Large intestine (tissue), 3 donors: ENCODE measurements at regions not wholly inside any gene's neighbourhood (a gene's known extent, or its start where the extent isn't known, plus 50 kb on each side); places are given as distances from the start of the nearest gene placed in this dataset.
"Not testable (repeated sequence)": the region's sequence is repeated elsewhere in the genome, so short reads cannot be mapped to it uniquely, and the experiment has no call there.

Source experiments
- DNase-seq, 2 donors: peaks; one replicate each; pipeline versions ENCODE4 v3.0.0 to v3.0.0-alpha.2; 2013
- H3K27ac ChIP-seq: one replicate; pipeline ENCODE4 v1.5.1; 2013; ENCODE audit warnings: low read length
- H3K27me3 ChIP-seq: 2 replicates; pipeline ENCODE4 v1.6.1; 2013; ENCODE audit warnings: low read length; ENCODE audit not compliant: control insufficient read depth, insufficient read depth
- H3K36me3 ChIP-seq: 2 replicates; pipeline ENCODE4 v1.6.1; 2013; ENCODE audit warnings: low read length; ENCODE audit not compliant: control insufficient read depth, insufficient read depth
- H3K4me1 ChIP-seq: one replicate; pipeline ENCODE4 v1.6.1; 2013; ENCODE audit warnings: low read length; ENCODE audit not compliant: control insufficient read depth, insufficient read depth
- H3K4me3 ChIP-seq: one replicate; pipeline ENCODE4 v1.5.1; 2013; ENCODE audit warnings: low read length
- H3K9me3 ChIP-seq: one replicate; pipeline ENCODE4 v1.6.1; 2013; ENCODE audit warnings: mild to moderate bottlenecking, low read depth, low read length, moderate library complexity; ENCODE audit not compliant: control insufficient read depth
- WGBS: methylation state at CpG from one replicate; pipeline ENCODE4 v1.1.5; 2013; ENCODE audit warnings: low lambda C conversion rate; ENCODE audit not compliant: insufficient coverage; 5-methylcytosine and 5-hydroxymethylcytosine counted together

DNA sequence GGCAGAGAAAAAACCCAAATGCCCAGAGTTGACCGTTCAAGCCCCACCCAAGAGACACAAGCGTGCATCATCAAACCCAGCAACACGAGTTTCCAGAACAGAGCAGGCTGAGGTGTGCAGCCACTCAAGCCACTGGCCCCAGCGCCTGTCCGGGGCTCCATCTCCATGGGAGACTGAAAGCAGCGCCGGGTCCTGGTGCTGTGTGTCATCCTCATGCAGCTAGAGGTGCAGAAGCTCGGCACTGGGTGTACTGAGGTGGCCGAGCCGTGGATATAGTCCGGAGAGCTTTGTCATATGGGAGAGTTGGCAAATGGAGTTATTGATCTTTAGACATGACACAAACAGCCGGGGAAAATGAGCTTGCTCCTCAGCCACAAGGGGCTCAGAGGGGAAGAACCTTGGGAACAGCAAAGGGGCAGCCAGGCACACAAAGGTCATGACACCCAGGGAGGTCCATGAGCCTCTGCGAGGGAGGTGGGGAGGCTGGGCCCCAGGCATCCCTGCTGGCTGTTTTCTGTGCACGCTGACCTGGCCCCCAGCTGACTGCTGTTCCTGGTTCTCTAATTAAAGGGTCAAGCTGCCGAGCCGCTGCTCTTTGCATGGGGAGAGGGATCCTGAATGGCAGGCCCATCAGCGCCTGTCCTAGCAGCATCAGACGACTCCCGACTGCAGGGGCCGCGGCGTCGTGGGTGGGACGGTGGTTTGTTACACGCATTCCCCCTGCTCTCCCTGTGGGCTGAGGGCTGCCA, 145.4 kb upstream of the SFSWAP start:
- Histone ChIP-seq H3K27me3 (peaks cover 26% of the 10 kb centered on the region), H3K36me3 (no peaks in the 10 kb centered on the region), H3K9me3 (no peaks in the 10 kb centered on the region), H3K4me3 (no peak overlapping the region), H3K4me1 (no peaks in the 10 kb centered on the region), H3K27ac (no peak overlapping the region)
- no peak for DNase-seq
- WGBS, result 70% methylated on average over 2 of the region's 25 CpGs

DNA sequence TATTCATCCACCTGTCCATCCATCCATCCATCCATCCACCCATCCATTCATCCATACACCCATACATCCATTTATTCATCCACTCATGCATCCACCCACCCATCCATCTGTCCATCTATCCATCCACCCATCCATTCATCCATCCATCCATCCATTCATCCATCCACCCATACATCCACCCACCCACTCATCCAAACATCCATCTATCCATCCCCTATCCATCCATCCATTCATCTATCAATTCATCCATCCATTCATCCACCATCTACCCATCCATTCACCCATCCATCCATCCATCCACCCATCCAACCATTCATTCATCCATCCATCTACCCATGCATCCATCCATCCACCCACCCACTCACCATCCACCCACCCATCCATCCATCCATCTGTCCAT, 142.6 kb upstream of the SFSWAP start:
- no peaks in the 10 kb centered on the region for H3K4me1 ChIP-seq
- H3K27ac ChIP-seq, result no peak overlapping the region
- no peak for DNase-seq
- no peaks in the 10 kb centered on the region for H3K36me3 ChIP-seq
- H3K27me3 ChIP-seq, result peaks cover 28% of the 10 kb centered on the region
- no peak overlapping the region for H3K4me3 ChIP-seq
- H3K9me3 ChIP-seq, result no peaks in the 10 kb centered on the region

- no peak for DNase-seq
- H3K27me3 ChIP-seq, result peaks cover 25% of the 10 kb centered on the region
Measured at GRCh38 chr12:131570596-131570995, 140.3 kb upstream of the SFSWAP start.

DNA sequence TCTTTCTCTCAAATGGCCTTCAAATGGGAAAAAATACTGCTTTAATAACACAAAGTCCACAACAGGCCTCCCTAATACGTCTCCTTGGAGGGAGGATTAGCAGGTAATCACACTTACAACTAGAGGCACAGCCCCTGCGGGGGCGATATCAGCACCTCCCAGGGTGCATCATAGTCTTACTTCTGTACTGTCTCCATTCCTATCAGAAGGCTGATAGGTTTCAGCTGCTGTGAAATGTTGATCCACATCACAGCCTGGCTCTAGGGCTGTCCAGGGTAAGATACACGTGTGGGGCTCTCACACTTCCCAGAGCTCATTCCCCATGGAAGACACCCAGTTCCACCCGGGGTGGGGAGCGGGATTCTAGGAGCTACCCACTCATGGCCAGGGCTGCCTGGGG, 139.1 kb upstream of the SFSWAP start:
- DNase-seq, result no peak
- peaks cover 3% of the 10 kb centered on the region for H3K9me3 ChIP-seq
- no peak overlapping the region for H3K4me3 ChIP-seq
- WGBS, result no CpG with 5 or more reads among the region's 6 CpGs
- H3K36me3 ChIP-seq, result no peaks in the 10 kb centered on the region
- no peak overlapping the region for H3K27ac ChIP-seq
- H3K4me1 ChIP-seq, result no peaks in the 10 kb centered on the region
- peaks cover 14% of the 10 kb centered on the region for H3K27me3 ChIP-seq

More at GRCh38 chr12:131570596-131570995, 140.3 kb upstream of the SFSWAP start:
- Histone ChIP-seq H3K4me1 (no peaks in the 10 kb centered on the region), H3K27ac (no peak overlapping the region), H3K36me3 (no peaks in the 10 kb centered on the region), H3K4me3 (no peak overlapping the region), H3K9me3 (no peaks in the 10 kb centered on the region)
- WGBS, result no CpG with 5 or more reads among the region's 8 CpGs

DNA sequence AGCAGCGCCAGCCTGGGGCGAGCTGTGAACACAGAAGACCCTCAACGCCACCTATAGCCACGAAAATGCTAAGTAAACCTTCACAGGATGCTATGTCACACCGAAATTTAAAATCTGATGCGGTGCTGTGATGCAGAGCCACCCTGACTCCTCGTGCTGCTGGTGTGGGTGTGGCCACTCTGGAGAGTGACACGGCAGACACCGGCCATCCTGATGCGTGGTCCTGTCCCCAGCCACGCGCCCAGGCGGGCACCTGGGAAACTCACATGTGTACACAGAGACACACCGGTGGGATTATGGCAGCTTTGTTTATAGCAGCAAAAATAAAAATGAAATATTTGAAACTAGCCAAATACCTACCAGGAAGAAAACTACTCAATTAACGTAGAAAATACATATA, 138.3 kb upstream of the SFSWAP start:
- no peak for DNase-seq
- no peaks in the 10 kb centered on the region for H3K4me1 ChIP-seq
- WGBS, result no CpG with 5 or more reads among the region's 15 CpGs
- H3K27me3 ChIP-seq, result peaks cover 8% of the 10 kb centered on the region
- no peak overlapping the region for H3K27ac ChIP-seq
- H3K4me3 ChIP-seq, result no peak overlapping the region
- peaks cover 4% of the 10 kb centered on the region for H3K9me3 ChIP-seq
- H3K36me3 ChIP-seq, result no peaks in the 10 kb centered on the region

- no CpG with 5 or more reads among the region's 26 CpGs for WGBS
- no peak for DNase-seq
- peaks cover 4% of the 10 kb centered on the region for H3K9me3 ChIP-seq
- no peak overlapping the region for H3K4me3 ChIP-seq
- H3K27me3 ChIP-seq, result peaks cover 8% of the 10 kb centered on the region
- no peak overlapping the region for H3K27ac ChIP-seq
- H3K36me3 ChIP-seq, result no peaks in the 10 kb centered on the region
- H3K4me1 ChIP-seq, result no peaks in the 10 kb centered on the region
Measured at GRCh38 chr12:131573631-131574394, 137.1 kb upstream of the SFSWAP start.

DNA sequence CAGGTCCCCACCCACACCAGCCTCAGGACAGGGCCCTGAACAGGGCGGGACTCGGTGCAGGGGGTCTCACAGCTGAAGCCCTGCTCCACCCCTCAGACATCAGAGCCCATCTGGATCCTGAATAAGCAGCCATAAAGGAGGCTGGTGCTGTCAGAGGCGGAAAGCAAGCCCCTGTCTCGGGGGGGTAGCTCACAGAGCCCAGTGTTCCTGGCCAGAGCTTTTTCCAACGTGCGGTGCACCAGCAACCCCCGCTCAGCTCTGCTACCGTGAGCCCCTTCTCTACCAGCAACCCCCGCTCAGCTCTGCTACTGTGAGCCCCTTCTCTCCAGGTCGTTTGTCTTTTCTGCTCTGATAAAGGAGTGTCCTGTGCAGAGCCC, 136.5 kb upstream of the SFSWAP start:
- Histone ChIP-seq H3K4me1 (no peaks in the 10 kb centered on the region), H3K27ac (no peak overlapping the region), H3K9me3 (peaks cover 4% of the 10 kb centered on the region), H3K36me3 (no peaks in the 10 kb centered on the region), H3K4me3 (no peak overlapping the region), H3K27me3 (peaks cover 8% of the 10 kb centered on the region)
- no CpG with 5 or more reads among the region's 10 CpGs for WGBS
- DNase-seq, result no peak

DNA sequence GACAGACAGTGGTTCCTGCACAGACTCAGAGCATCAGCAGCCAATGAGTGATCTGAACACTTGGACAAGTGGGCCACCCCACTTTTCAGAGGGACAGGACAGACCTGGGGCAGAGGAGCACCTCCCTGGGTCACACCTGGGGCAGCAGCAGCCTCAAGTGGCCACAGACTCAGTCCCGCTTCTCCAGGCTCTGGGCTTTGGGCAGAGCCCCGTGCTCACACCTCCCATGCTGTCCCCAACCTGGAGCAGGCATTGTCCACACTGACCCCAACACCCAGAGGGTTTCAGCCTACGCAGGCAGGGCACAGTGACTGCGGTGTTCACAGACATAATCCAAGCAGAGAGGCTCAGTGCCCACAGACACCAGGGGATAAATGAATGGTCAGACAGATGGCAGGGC, 135.5 kb upstream of the SFSWAP start:
- H3K9me3 ChIP-seq, result peaks cover 4% of the 10 kb centered on the region
- H3K4me1 ChIP-seq, result no peaks in the 10 kb centered on the region
- H3K27me3 ChIP-seq, result peaks cover 8% of the 10 kb centered on the region
- H3K4me3 ChIP-seq, result no peak overlapping the region
- DNase-seq, result no peak
- H3K27ac ChIP-seq, result no peak overlapping the region
- no CpG with 5 or more reads among the region's 4 CpGs for WGBS
- no peaks in the 10 kb centered on the region for H3K36me3 ChIP-seq

GRCh38 chr12:131576734-131577133, 134.2 kb upstream of the SFSWAP start:
- H3K27ac ChIP-seq, H3K9me3 ChIP-seq, H3K4me3 ChIP-seq, H3K27me3 ChIP-seq, H3K4me1 ChIP-seq, H3K36me3 ChIP-seq: not testable (repeated sequence)
- DNase-seq, result peak in 1 of 2 donors; percentile 41
- WGBS, result 100% methylated on average over 1 of the region's 17 CpGs

DNA sequence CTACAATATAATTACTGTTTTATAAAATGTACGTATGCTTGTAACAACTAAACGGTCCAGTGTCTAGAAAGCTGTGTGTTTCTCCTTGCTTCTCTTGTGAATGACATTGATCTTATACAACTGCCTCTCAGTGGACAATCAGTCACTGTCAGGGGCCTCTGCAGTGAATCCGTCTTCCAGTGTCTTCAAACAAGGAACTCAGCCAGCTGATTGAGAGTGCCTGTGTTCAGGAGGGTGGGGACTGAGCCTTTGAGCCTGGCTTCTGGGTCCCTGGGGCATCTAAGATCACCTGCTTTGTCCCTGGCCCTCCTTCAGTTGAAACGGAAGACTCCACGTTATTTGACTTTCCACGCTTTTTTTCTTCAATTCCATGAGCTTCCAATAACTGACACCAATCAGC, 133.1 kb upstream of the SFSWAP start:
- peaks cover 8% of the 10 kb centered on the region for H3K27me3 ChIP-seq
- WGBS, result no CpG with 5 or more reads among the region's 6 CpGs
- H3K36me3 ChIP-seq, result no peaks in the 10 kb centered on the region
- no peaks in the 10 kb centered on the region for H3K4me1 ChIP-seq
- no peak overlapping the region for H3K4me3 ChIP-seq
- peaks cover 4% of the 10 kb centered on the region for H3K9me3 ChIP-seq
- no peak overlapping the region for H3K27ac ChIP-seq
- no peak for DNase-seq
